GM13976 (cell line): ENCODE measurements at regions not wholly inside any gene's neighbourhood (a gene's known extent, or its start where the extent isn't known, plus 50 kb on each side); places are given as distances from the start of the nearest gene placed in this dataset.

ENCODE experiments used
- DNase-seq: peaks from one replicate; pipeline ENCODE4 v3.0.0; 2012; ENCODE audit warnings: low spot score
- CTCF ChIP-seq: IDR thresholded peaks from 2 replicates; pipeline ENCODE4 v1.5.1; 2012; ENCODE audit warnings: borderline replicate concordance, mild to moderate bottlenecking; ENCODE audit not compliant: insufficient read depth; ENCODE audit errors: extremely low read depth, missing control alignments, control extremely low read depth
- in situ Hi-C: fragments of 300-500 bp; cut with MboI; formaldehyde crosslinking; loops from one replicate; pipeline ENCODE4 v1.12.0; 2022; ENCODE audit warnings: low sequenced_read_pairs, mixed read lengths, inconsistent platforms; ENCODE audit not compliant: unreplicated experiment

GRCh38 chr14:71486279-71486678 is 445.9 kb upstream of the RGS6 start:
- TF ChIP-seq CTCF: no peak
- DNase-seq: no peak
- in situ Hi-C loops: no loop called here

GRCh38 chr14:71487449-71487848 is 444.8 kb upstream of the RGS6 start:
- in situ Hi-C loops: no loop called here
- no peak for TF ChIP-seq CTCF
- no peak for DNase-seq

GRCh38 chr14:71487941-71488340 is 444.3 kb upstream of the RGS6 start:
- in situ Hi-C loops: no loop called here
- DNase-seq: no peak
- no peak for TF ChIP-seq CTCF

- no peak for TF ChIP-seq CTCF
- DNase-seq: no peak
- in situ Hi-C loops: no loop called here
Observed at GRCh38 chr14:71488703-71489191, 443.5 kb upstream of the RGS6 start.

GRCh38 chr14:71489742-71490141 is 442.5 kb upstream of the RGS6 start:
- DNase-seq: no peak
- no peak for TF ChIP-seq CTCF
- in situ Hi-C loops: no loop called here

GRCh38 chr14:71491931-71492330 is 440.3 kb upstream of the RGS6 start:
- in situ Hi-C loops: no loop called here
- no peak for DNase-seq
- no peak for TF ChIP-seq CTCF

GRCh38 chr14:71492346-71492745 is 439.9 kb upstream of the RGS6 start:
- DNase-seq: no peak
- no peak for TF ChIP-seq CTCF
- in situ Hi-C loops: no loop called here
